Vagina (tissue), 2 donors: ENCODE measurements at regions not wholly inside any gene's neighbourhood (a gene's known extent, or its start where the extent isn't known, plus 50 kb on each side); places are given as distances from the start of the nearest gene placed in this dataset.

Source experiments
- POLR2A ChIP-seq, 2 donors: fragments of 450-650 bp; IDR thresholded peaks; one replicate each; pipeline ENCODE4 v1.6.1; 2017; ENCODE audit warnings: antibody characterized with exemption in 2 of 2, mild to moderate bottlenecking in 2 of 2, moderate library complexity in 2 of 2
- POLR2AphosphoS5 ChIP-seq, 2 donors: sonication (generic); formaldehyde crosslinking; IDR thresholded peaks; one replicate each; pipeline ENCODE4 v1.9.0; 2017; ENCODE audit warnings: antibody characterized with exemption in 2 of 2, mild to moderate bottlenecking in 2 of 2, low read depth in 1 of 2; ENCODE audit not compliant: insufficient read depth in 1 of 2
- TF ChIP-seq, protein P1 (sequence below), 3 experiments: fragments of 450-650 bp in 2 of 3; fragments of 200-600 bp in 1 of 3; sonication (generic) in 1 of 3; IDR thresholded peaks; one replicate each; pipeline ENCODE4 v1.5.1; 2017 to 2019; ENCODE audit warnings: antibody characterized with exemption in 3 of 3, mild to moderate bottlenecking in 2 of 3, moderate library complexity in 2 of 3

GRCh38 chr6:159094444-159095252, 49.9 kb upstream of the TAGAP start:
- TF ChIP-seq, protein P1, sequence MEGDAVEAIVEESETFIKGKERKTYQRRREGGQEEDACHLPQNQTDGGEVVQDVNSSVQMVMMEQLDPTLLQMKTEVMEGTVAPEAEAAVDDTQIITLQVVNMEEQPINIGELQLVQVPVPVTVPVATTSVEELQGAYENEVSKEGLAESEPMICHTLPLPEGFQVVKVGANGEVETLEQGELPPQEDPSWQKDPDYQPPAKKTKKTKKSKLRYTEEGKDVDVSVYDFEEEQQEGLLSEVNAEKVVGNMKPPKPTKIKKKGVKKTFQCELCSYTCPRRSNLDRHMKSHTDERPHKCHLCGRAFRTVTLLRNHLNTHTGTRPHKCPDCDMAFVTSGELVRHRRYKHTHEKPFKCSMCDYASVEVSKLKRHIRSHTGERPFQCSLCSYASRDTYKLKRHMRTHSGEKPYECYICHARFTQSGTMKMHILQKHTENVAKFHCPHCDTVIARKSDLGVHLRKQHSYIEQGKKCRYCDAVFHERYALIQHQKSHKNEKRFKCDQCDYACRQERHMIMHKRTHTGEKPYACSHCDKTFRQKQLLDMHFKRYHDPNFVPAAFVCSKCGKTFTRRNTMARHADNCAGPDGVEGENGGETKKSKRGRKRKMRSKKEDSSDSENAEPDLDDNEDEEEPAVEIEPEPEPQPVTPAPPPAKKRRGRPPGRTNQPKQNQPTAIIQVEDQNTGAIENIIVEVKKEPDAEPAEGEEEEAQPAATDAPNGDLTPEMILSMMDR (IDR thresholded peaks at IDR 0.05) = no peak
- TF ChIP-seq POLR2A (IDR thresholded peaks at IDR 0.05) (no peak), POLR2AphosphoS5 (IDR thresholded peaks at IDR 0.05; ENCODE audit: insufficient read depth in 1 of 2, low read depth in 1 of 2) (no peak)
